Fibroblast of lung (primary cell): ENCODE measurements at regions not wholly inside any gene's neighbourhood (a gene's known extent, or its start where the extent isn't known, plus 50 kb on each side); places are given as distances from the start of the nearest gene placed in this dataset.

Experiments
- CTCF ChIP-seq, 2 donors: IDR thresholded peaks in 1 of 2; conservative IDR thresholded peaks in 1 of 2; 1 replicate in 1 of 2; 2 replicates in 1 of 2; pipeline ENCODE4 v1.5.1; 2011 to 2012; ENCODE audit warnings: low read length in 2 of 2, control low read depth in 1 of 2, inconsistent platforms in 1 of 2, low read depth in 1 of 2, mild to moderate bottlenecking in 1 of 2
- EZH2 ChIP-seq: IDR thresholded peaks from 2 replicates; pipeline ENCODE4 v1.5.1; 2012; ENCODE audit warnings: low read length, control low read depth, mild to moderate bottlenecking; ENCODE audit errors: missing control alignments

DNA sequence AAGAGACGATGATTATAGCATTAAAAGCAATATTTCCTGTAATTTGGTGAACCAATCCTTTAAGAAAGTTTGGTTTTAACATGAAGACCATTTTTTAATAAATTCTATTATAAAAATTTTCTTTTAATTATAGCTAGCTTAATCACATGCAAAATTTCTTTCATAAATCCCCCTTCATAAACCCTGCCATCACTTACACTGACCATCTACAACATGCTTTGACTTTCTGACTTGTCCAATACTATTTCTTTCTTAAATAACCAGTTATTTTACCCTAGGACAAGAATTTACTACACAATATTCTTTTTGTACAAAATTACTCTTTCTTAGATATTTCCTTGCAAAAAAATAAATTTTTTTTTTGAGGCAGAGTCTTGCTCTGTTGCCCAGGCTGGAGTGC lies 1334.8 kb downstream of the CDH11 start:
- TF ChIP-seq CTCF (conservative IDR thresholded peaks at IDR 0.05 in 1 of 2, IDR thresholded peaks at IDR 0.05 in 1 of 2; ENCODE audit: low read depth in 1 of 2, low read length in 2 of 2) (no peak), EZH2 (no peak)
